PC-3 (cell line): ENCODE measurements at regions not wholly inside any gene's neighbourhood (a gene's known extent, or its start where the extent isn't known, plus 50 kb on each side); places are given as distances from the start of the nearest gene placed in this dataset.

Experiments
- ATAC-seq: fragments of 200-7000 bp; cut with Tn5 transposase; 2 replicates; pipeline ENCODE4 v1.9.1; 2020; ENCODE audit warnings: mild to moderate bottlenecking, moderate library complexity
- BruUV-seq: library from RNA; stranded (reverse); fragments of 400-500 nt; replicated peaks from 2 replicates; lab custom pipeline; 2021; lab: Mats Ljungman, UMichigan
- CTCF ChIA-PET: fragments of 300-600 bp; sonication (Branson Sonifier 250); formaldehyde crosslinking; loops from one replicate; lab custom pipeline; 2022; ENCODE audit warnings: antibody characterized with exemption; lab: Charles Lee
- POLR2A ChIA-PET: fragments of 300-600 bp; sonication (Branson Sonifier 250); formaldehyde crosslinking; loops from one replicate; lab custom pipeline; 2022; ENCODE audit warnings: antibody characterized with exemption; ENCODE audit not compliant: unreplicated experiment; lab: Charles Lee
- DNase-seq: peaks from one replicate; pipeline ENCODE4 v3.0.0-alpha.2; 2015
- H2AFZ ChIP-seq: fragments of 300-600 bp; sonication (generic); 2 replicates; pipeline ENCODE4 v1.6.0; 2016; ENCODE audit warnings: antibody characterized with exemption, low read length
- H3F3A ChIP-seq: fragments of 300-600 bp; sonication (generic); one replicate; pipeline ENCODE4 v1.6.0; 2017; ENCODE audit warnings: antibody characterized with exemption, low read length, control low read depth, mild to moderate bottlenecking; ENCODE audit not compliant: unreplicated experiment
- H3K27ac ChIP-seq: fragments of 300-600 bp; sonication (generic); 2 replicates; pipeline ENCODE4 v1.5.1; 2016; ENCODE audit warnings: mild to moderate bottlenecking, low read length
- H3K27me3 ChIP-seq: fragments of 300-600 bp; sonication (generic); 2 replicates; pipeline ENCODE4 v1.6.1; 2016; ENCODE audit warnings: low read length, mixed read lengths
- H3K36me3 ChIP-seq: fragments of 300-600 bp; sonication (generic); 2 replicates; pipeline ENCODE4 v1.6.1; 2016; ENCODE audit warnings: low read depth, mixed run types, low read length, mixed read lengths
- H3K4me1 ChIP-seq: fragments of 300-600 bp; sonication (generic); 2 replicates; pipeline ENCODE4 v1.5.1; 2016; ENCODE audit warnings: low read length; ENCODE audit not compliant: insufficient read depth
- H3K4me2 ChIP-seq: fragments of 300-600 bp; sonication (generic); 2 replicates; pipeline ENCODE4 v1.6.0; 2016; ENCODE audit warnings: low read length
- H3K4me3 ChIP-seq: fragments of 300-600 bp; sonication (generic); 2 replicates; pipeline ENCODE4 v1.5.1; 2016; ENCODE audit warnings: mild to moderate bottlenecking, low read length, mixed read lengths
- H3K79me2 ChIP-seq: fragments of 300-600 bp; sonication (generic); 2 replicates; pipeline ENCODE4 v1.6.1; 2017; ENCODE audit warnings: low read length, mixed read lengths
- H3K9ac ChIP-seq: fragments of 300-600 bp; sonication (generic); 2 replicates; pipeline ENCODE4 v1.6.0; 2016; ENCODE audit warnings: mild to moderate bottlenecking, low read length
- H3K9me2 ChIP-seq: fragments of 300-600 bp; sonication (generic); replicated peaks from 2 replicates; pipeline ENCODE4 v1.6.1; 2016; ENCODE audit warnings: mixed run types, low read length, mixed read lengths
- H3K9me3 ChIP-seq: fragments of 300-600 bp; sonication (generic); 2 replicates; pipeline ENCODE4 v1.6.1; 2016; ENCODE audit warnings: low read length, mixed read lengths
- H4K20me1 ChIP-seq: fragments of 300-600 bp; sonication (generic); 2 replicates; pipeline ENCODE4 v1.6.1; 2016; ENCODE audit warnings: low read length, mixed read lengths
- EZH2 ChIP-seq: fragments of 300-600 bp; sonication (generic); IDR thresholded peaks from one replicate; pipeline ENCODE4 v1.6.1; 2017; ENCODE audit warnings: antibody characterized with exemption, mild to moderate bottlenecking, low read length; ENCODE audit not compliant: unreplicated experiment
- EZH2phosphoT487 ChIP-seq: fragments of 300-600 bp; sonication (generic); IDR thresholded peaks from 2 replicates; pipeline ENCODE4 v1.6.1; 2018; ENCODE audit warnings: mild to moderate bottlenecking, antibody characterized with exemption, low read length, borderline replicate concordance
- intact Hi-C: fragments of 100-400 bp; cut with micrococcal nuclease; formaldehyde crosslinking; loops from 2 replicates; pipeline ENCODE4 v1.9.0; 2023
- TF ChIP-seq, protein P1 (sequence below): fragments of 300-600 bp; sonication (generic); conservative IDR thresholded peaks from 2 replicates; pipeline ENCODE4 v1.5.1; 2017; ENCODE audit warnings: antibody characterized with exemption, low read depth, mild to moderate bottlenecking, low read length

DNA sequence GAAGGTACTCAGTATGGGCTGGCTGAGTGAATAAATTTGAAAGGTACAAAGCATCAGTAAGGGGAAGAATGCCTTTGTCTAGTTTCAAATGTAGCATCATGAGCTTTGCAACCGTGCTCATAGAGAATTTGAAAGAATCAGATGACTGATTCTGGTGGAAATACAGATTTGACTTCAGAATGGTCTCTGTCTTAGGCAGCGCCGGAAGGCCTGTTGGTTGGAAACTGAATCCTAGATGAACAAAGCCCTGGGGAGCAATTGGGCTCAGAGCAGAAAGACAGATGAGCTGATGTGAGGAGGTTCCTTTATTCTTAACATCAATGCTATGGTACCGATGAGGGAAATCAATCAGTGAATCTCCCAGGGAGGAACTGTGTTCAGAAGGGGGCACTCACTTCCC, 137.3 kb downstream of the SNAPC1 start:
- H3K4me3 ChIP-seq = no peak overlapping the region
- ChIA-PET CTCF (no interaction called here), POLR2A (no interaction called here)
- no peaks in the 10 kb centered on the region for H3K36me3 ChIP-seq
- no peak for DNase-seq
- H2AFZ ChIP-seq = no peak overlapping the region
- ATAC-seq = no peak
- intact Hi-C loops = loop anchor here (10.0 kb wide), 1 partner anchor 555 kb away; no protein-coding TSS in a partner anchor
- no peaks in the 10 kb centered on the region for H3K27me3 ChIP-seq
- H3K9me3 ChIP-seq = no peaks in the 10 kb centered on the region
- H3K9me2 ChIP-seq = no peaks in the 10 kb centered on the region
- H3K4me1 ChIP-seq = no peaks in the 10 kb centered on the region
- no peaks in the 10 kb centered on the region for H3K79me2 ChIP-seq
- TF ChIP-seq EZH2phosphoT487 (no peak), EZH2 (no peak)
- TF ChIP-seq, protein P1, sequence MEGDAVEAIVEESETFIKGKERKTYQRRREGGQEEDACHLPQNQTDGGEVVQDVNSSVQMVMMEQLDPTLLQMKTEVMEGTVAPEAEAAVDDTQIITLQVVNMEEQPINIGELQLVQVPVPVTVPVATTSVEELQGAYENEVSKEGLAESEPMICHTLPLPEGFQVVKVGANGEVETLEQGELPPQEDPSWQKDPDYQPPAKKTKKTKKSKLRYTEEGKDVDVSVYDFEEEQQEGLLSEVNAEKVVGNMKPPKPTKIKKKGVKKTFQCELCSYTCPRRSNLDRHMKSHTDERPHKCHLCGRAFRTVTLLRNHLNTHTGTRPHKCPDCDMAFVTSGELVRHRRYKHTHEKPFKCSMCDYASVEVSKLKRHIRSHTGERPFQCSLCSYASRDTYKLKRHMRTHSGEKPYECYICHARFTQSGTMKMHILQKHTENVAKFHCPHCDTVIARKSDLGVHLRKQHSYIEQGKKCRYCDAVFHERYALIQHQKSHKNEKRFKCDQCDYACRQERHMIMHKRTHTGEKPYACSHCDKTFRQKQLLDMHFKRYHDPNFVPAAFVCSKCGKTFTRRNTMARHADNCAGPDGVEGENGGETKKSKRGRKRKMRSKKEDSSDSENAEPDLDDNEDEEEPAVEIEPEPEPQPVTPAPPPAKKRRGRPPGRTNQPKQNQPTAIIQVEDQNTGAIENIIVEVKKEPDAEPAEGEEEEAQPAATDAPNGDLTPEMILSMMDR = no peak
- no peak overlapping the region for H3K4me2 ChIP-seq
- H3F3A ChIP-seq = no peaks in the 10 kb centered on the region
- BruUV-seq = no TSS peak
- no peak overlapping the region for H3K27ac ChIP-seq
- H3K9ac ChIP-seq = no peak overlapping the region
- H4K20me1 ChIP-seq = no peaks in the 10 kb centered on the region

DNA sequence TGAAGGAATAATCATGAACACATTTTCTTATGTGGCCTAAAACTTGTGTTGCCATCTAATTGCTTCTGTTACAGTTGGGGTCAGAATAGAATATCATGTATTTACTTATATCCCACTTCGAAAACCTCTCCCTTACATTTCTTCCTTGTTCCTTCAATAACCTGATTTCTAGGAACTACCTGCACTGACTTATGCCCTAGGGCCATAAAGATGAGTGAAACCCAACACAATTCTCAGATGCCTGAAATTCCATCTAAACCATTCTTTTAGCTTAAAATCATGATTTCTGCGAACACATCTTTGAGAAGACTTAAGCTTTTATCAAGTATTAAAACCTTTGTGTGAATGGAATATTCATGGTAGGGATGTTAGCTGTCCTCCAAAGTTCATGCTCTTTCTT, 142.7 kb downstream of the SNAPC1 start:
- Histone ChIP-seq H3F3A (no peaks in the 10 kb centered on the region), H3K4me3 (no peak overlapping the region), H3K9me2 (no peaks in the 10 kb centered on the region), H3K79me2 (no peaks in the 10 kb centered on the region), H4K20me1 (no peaks in the 10 kb centered on the region), H3K4me1 (no peaks in the 10 kb centered on the region), H3K9ac (no peak overlapping the region), H3K4me2 (no peak overlapping the region), H2AFZ (no peak overlapping the region), H3K9me3 (no peaks in the 10 kb centered on the region), H3K27me3 (no peaks in the 10 kb centered on the region), H3K36me3 (no peaks in the 10 kb centered on the region), H3K27ac (no peak overlapping the region)
- no TSS peak for BruUV-seq
- no peak for ATAC-seq
- TF ChIP-seq, protein P1 = no peak
- TF ChIP-seq EZH2phosphoT487 (no peak), EZH2 (no peak)
- DNase-seq = no peak
- intact Hi-C loops = no loop called here
- CTCF ChIA-PET = no interaction called here
- POLR2A ChIA-PET = no interaction called here

DNA sequence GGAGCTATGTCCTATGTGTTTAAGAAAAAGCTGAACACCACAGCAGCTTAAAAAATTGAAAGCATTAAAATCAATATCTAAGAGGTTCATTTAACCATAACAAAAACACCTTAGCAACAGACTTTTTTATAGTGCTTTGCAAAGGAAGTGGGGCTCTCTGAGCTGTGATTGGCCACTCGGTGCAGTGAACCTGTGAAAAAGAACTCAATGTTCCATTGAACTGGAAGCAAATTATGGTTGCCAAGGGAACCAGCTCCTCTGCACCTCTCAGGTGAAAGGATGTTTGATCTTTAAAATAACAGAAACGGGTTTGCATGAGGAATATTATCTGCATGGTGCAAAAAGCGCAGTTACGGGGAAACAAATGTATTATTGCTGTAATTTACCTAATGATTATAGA, 149.4 kb downstream of the SNAPC1 start:
- Histone ChIP-seq H3K9me3 (no peaks in the 10 kb centered on the region), H2AFZ (no peak overlapping the region), H3K4me3 (no peak overlapping the region), H3K4me2 (no peak overlapping the region), H3K4me1 (no peaks in the 10 kb centered on the region), H3K27ac (no peak overlapping the region), H3F3A (no peaks in the 10 kb centered on the region), H4K20me1 (no peaks in the 10 kb centered on the region), H3K27me3 (no peaks in the 10 kb centered on the region), H3K9me2 (no peaks in the 10 kb centered on the region), H3K36me3 (no peaks in the 10 kb centered on the region), H3K9ac (no peak overlapping the region), H3K79me2 (no peaks in the 10 kb centered on the region)
- ChIA-PET POLR2A (no interaction called here), CTCF (no interaction called here)
- TF ChIP-seq EZH2 (no peak), EZH2phosphoT487 (no peak)
- TF ChIP-seq, protein P1 = no peak
- no peak for ATAC-seq
- BruUV-seq = no TSS peak
- DNase-seq = no peak
- intact Hi-C loops = no loop called here
